SK-N-SH (cell line): ENCODE measurements at regions not wholly inside any gene's neighbourhood (a gene's known extent, or its start where the extent isn't known, plus 50 kb on each side); places are given as distances from the start of the nearest gene placed in this dataset.

Experiments
- CTCF ChIA-PET: fragments of 300-600, 350-600 bp; formaldehyde crosslinking; extraction: SDS; loops from one replicate; lab custom pipeline; 2021; lab: Yijun Ruan, JAX
- POLR2A ChIA-PET: fragments of 350-600 bp; sonication (Branson Sonifier 250); formaldehyde crosslinking; extraction: SDS; loops from one replicate; lab custom pipeline; 2020; ENCODE audit warnings: antibody characterized with exemption, inconsistent platforms; lab: Yijun Ruan, JAX
- DNase-seq: peaks from one replicate; pipeline ENCODE4 v3.0.0; 2012
- H2AFZ ChIP-seq: fragments of 200-600 bp; sonication (generic); 2 replicates; pipeline ENCODE4 v1.8.1; 2016; ENCODE audit warnings: antibody characterized with exemption, mild to moderate bottlenecking, low read depth
- H3F3A ChIP-seq: fragments of 200-600 bp; sonication (generic); replicated peaks from 2 replicates; pipeline ENCODE3; 2016; ENCODE audit warnings: antibody characterized with exemption, mild to moderate bottlenecking; ENCODE audit not compliant: insufficient read depth
- H3K27ac ChIP-seq, 2 experiments: fragments of 200-500 bp in 1 of 2; fragments of 200-600 bp in 1 of 2; sonication (Bioruptor generic) in 1 of 2; sonication (generic), shearing (Covaris generic) in 1 of 2; 2 replicates each; pipeline versions ENCODE4 v1.5.1 to v1.6.1; 2014 to 2016; ENCODE audit warnings: low read depth in 2 of 2, inconsistent platforms in 1 of 2, low read length in 1 of 2, mild to moderate bottlenecking in 1 of 2, mixed read lengths in 1 of 2
- H3K27me3 ChIP-seq: fragments of 200-600 bp; sonication (generic), shearing (Covaris generic); 2 replicates; pipeline ENCODE4 v1.6.1; 2016; ENCODE audit warnings: mixed run types; ENCODE audit not compliant: insufficient read depth
- H3K36me3 ChIP-seq, 2 experiments: fragments of 200-500 bp in 1 of 2; fragments of 200-600 bp in 1 of 2; sonication (Bioruptor generic) in 1 of 2; sonication (generic) in 1 of 2; replicated peaks in 1 of 2; 2 replicates each; pipeline versions ENCODE3 to v1.5.1; 2014 to 2016; ENCODE audit warnings: low read length in 1 of 2, mild to moderate bottlenecking in 1 of 2; ENCODE audit not compliant: insufficient read depth in 2 of 2, control insufficient read depth in 1 of 2
- H3K4me1 ChIP-seq, 2 experiments: fragments of 200-500 bp in 1 of 2; fragments of 200-600 bp in 1 of 2; sonication (Bioruptor generic) in 1 of 2; sonication (generic), shearing (Covaris generic) in 1 of 2; 2 replicates each; pipeline versions ENCODE4 v1.5.1 to v1.6.1; 2014 to 2016; ENCODE audit warnings: low read depth in 1 of 2, low read length in 1 of 2, mixed run types in 1 of 2; ENCODE audit not compliant: insufficient read depth in 2 of 2, control insufficient read depth in 1 of 2
- H3K4me2 ChIP-seq: fragments of 200-600 bp; sonication (generic), shearing (Covaris generic); 2 replicates; pipeline ENCODE4 v1.6.1; 2017; ENCODE audit warnings: mixed run types
- H3K4me3 ChIP-seq, 2 experiments: fragments of 200-500 bp in 1 of 2; fragments of 200-600 bp in 1 of 2; sonication (Bioruptor generic) in 1 of 2; sonication (generic), shearing (Covaris generic) in 1 of 2; 2 replicates each; pipeline versions ENCODE4 v1.5.1 to v1.8.1; 2014 to 2016; ENCODE audit warnings: low read depth in 2 of 2, inconsistent platforms in 1 of 2, low read length in 1 of 2, mild to moderate bottlenecking in 1 of 2, mixed read lengths in 1 of 2, moderate library complexity in 1 of 2
- H3K79me2 ChIP-seq: fragments of 200-600 bp; sonication (generic); 2 replicates; pipeline ENCODE4 v1.8.1; 2017; ENCODE audit warnings: mild to moderate bottlenecking; ENCODE audit not compliant: insufficient read depth
- H3K9ac ChIP-seq: fragments of 200-600 bp; sonication (generic); 2 replicates; pipeline ENCODE4 v1.6.1; 2017; ENCODE audit warnings: mixed run types
- H3K9me2 ChIP-seq: fragments of 200-600 bp; sonication (generic); 2 replicates; pipeline ENCODE4 v1.6.1; 2017; ENCODE audit warnings: mixed run types
- H3K9me3 ChIP-seq: fragments of 200-600 bp; sonication (generic); 2 replicates; pipeline ENCODE4 v1.6.1; 2017; ENCODE audit warnings: mixed run types, mild to moderate bottlenecking, moderate library complexity
- H4K20me1 ChIP-seq: fragments of 200-600 bp; sonication (generic); 2 replicates; pipeline ENCODE4 v1.6.1; 2017; ENCODE audit warnings: mild to moderate bottlenecking, mixed run types; ENCODE audit not compliant: insufficient read depth
- CHD2 ChIP-seq: fragments of 150-350 bp; IDR thresholded peaks from 2 replicates; pipeline ENCODE4 v1.6.1; 2018; ENCODE audit warnings: low read length; ENCODE audit not compliant: partially characterized antibody
- ELF1 ChIP-seq: IDR thresholded peaks from 2 replicates; pipeline ENCODE4 v1.4.0; 2012
- EZH2phosphoT487 ChIP-seq: fragments of 200-600 bp; sonication (generic); IDR thresholded peaks from 2 replicates; pipeline ENCODE4 v1.6.1; 2017; ENCODE audit warnings: low read depth, mixed run types, mild to moderate bottlenecking, antibody characterized with exemption, moderate library complexity, borderline replicate concordance
- FOSL2 ChIP-seq: IDR thresholded peaks from 2 replicates; pipeline ENCODE4 v1.4.0; 2012; ENCODE audit warnings: low read depth, mild to moderate bottlenecking, moderate library complexity, borderline replicate concordance
- FOXJ3 ChIP-seq: sonication (generic); formaldehyde crosslinking; IDR thresholded peaks from 2 replicates; pipeline ENCODE4 v1.5.1; 2020; ENCODE audit warnings: mild to moderate bottlenecking, missing genetic modification reagents
- FOXM1 ChIP-seq: IDR thresholded peaks from 2 replicates; pipeline ENCODE4 v1.4.0; 2012; ENCODE audit warnings: low read depth, mild to moderate bottlenecking
- GATA2 ChIP-seq: sonication (generic); formaldehyde crosslinking; IDR thresholded peaks from 2 replicates; pipeline ENCODE4 v1.5.0; 2020; ENCODE audit warnings: mild to moderate bottlenecking, missing genetic modification reagents
- JUND ChIP-seq: IDR thresholded peaks from 2 replicates; pipeline ENCODE4 v1.4.0; 2012
- MXI1 ChIP-seq: IDR thresholded peaks from 2 replicates; pipeline ENCODE4 v1.6.1; 2012; ENCODE audit warnings: mild to moderate bottlenecking, low read depth, low read length, improper control_type of control experiment
- POLR2AphosphoS5 ChIP-seq: IDR thresholded peaks from 2 replicates; pipeline ENCODE4 v1.6.1; 2012; ENCODE audit warnings: low read depth, low read length
- RAD21 ChIP-seq: IDR thresholded peaks from 2 replicates; pipeline ENCODE4 v1.6.1; 2012; ENCODE audit warnings: mild to moderate bottlenecking, low read length
- RFX5 ChIP-seq: IDR thresholded peaks from 2 replicates; pipeline ENCODE4 v1.6.1; 2012; ENCODE audit warnings: mild to moderate bottlenecking, improper control_type of control experiment, low read length
- RXRA ChIP-seq: IDR thresholded peaks from 2 replicates; pipeline ENCODE4 v1.4.0; 2012; ENCODE audit warnings: low read depth, mild to moderate bottlenecking, borderline replicate concordance
- SMC3 ChIP-seq: IDR thresholded peaks from 2 replicates; pipeline ENCODE4 v1.6.1; 2012; ENCODE audit warnings: low read depth, low read length, improper control_type of control experiment
- TAF1 ChIP-seq: IDR thresholded peaks from 2 replicates; pipeline ENCODE4 v1.6.1; 2012; ENCODE audit warnings: low read depth, mild to moderate bottlenecking, low read length, moderate library complexity, borderline replicate concordance
- YY1 ChIP-seq: IDR thresholded peaks from 2 replicates; pipeline ENCODE4 v1.4.0; 2012; ENCODE audit warnings: low read depth, mild to moderate bottlenecking
- WGBS: methylation state at CpG from one replicate; pipeline ENCODE4 v1.1.6; 2017; ENCODE audit warnings: low lambda C conversion rate; 5-methylcytosine and 5-hydroxymethylcytosine counted together
- TF ChIP-seq, protein P1 (sequence below): fragments of 150-350 bp; IDR thresholded peaks from 2 replicates; pipeline ENCODE4 v1.6.1; 2016; ENCODE audit warnings: mild to moderate bottlenecking, low read depth, low read length
- TF ChIP-seq, protein P2 (sequence below): IDR thresholded peaks from 2 replicates; pipeline ENCODE4 v1.4.0; 2012; ENCODE audit warnings: low read depth, borderline replicate concordance
- TF ChIP-seq, protein P3 (sequence below): IDR thresholded peaks from 2 replicates; pipeline ENCODE4 v1.6.1; 2012; ENCODE audit warnings: mild to moderate bottlenecking, low read depth, low read length, moderate library complexity

DNA sequence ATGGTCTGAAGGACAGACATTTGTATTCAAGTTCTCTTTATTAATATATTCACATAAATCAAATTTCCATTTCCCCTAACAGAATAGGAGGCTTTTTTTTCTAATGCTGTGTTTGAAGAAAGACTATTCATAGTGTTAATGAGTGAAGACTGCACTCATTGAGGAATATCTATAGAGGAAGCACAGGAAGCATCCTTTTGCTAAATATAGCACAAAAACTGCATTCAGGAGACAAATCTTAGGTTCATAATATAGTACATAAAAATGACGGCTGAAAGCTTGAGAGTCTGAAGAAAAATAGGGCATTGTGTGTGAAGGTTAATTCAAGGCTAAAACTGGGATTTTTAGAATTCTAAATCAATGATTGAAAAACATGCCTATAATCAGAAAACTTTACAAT lies 50.4 kb upstream of the ANKRD50 start:
- CTCF ChIA-PET: no interaction called here
- Histone ChIP-seq H3K4me2 (no peak overlapping the region), H3K9me2 (no peaks in the 10 kb centered on the region)
- no peak for TF ChIP-seq EZH2phosphoT487
- TF ChIP-seq SMC3: no peak
- TF ChIP-seq FOXJ3 (CRISPR knock-in tag): no peak
- no peak for TF ChIP-seq MXI1
- TF ChIP-seq, protein P1, sequence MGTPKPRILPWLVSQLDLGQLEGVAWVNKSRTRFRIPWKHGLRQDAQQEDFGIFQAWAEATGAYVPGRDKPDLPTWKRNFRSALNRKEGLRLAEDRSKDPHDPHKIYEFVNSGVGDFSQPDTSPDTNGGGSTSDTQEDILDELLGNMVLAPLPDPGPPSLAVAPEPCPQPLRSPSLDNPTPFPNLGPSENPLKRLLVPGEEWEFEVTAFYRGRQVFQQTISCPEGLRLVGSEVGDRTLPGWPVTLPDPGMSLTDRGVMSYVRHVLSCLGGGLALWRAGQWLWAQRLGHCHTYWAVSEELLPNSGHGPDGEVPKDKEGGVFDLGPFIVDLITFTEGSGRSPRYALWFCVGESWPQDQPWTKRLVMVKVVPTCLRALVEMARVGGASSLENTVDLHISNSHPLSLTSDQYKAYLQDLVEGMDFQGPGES: no peak
- TF ChIP-seq GATA2: no peak
- TF ChIP-seq, protein P2, sequence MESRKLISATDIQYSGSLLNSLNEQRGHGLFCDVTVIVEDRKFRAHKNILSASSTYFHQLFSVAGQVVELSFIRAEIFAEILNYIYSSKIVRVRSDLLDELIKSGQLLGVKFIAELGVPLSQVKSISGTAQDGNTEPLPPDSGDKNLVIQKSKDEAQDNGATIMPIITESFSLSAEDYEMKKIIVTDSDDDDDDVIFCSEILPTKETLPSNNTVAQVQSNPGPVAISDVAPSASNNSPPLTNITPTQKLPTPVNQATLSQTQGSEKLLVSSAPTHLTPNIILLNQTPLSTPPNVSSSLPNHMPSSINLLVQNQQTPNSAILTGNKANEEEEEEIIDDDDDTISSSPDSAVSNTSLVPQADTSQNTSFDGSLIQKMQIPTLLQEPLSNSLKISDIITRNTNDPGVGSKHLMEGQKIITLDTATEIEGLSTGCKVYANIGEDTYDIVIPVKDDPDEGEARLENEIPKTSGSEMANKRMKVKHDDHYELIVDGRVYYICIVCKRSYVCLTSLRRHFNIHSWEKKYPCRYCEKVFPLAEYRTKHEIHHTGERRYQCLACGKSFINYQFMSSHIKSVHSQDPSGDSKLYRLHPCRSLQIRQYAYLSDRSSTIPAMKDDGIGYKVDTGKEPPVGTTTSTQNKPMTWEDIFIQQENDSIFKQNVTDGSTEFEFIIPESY: no peak
- no peak for TF ChIP-seq RXRA
- no peak for TF ChIP-seq FOSL2
- no peak for TF ChIP-seq RAD21
- no peak for TF ChIP-seq YY1
- TF ChIP-seq CHD2: no peak
- TF ChIP-seq FOXM1: no peak
- TF ChIP-seq JUND: no peak
- TF ChIP-seq ELF1: no peak
- TF ChIP-seq, protein P3, sequence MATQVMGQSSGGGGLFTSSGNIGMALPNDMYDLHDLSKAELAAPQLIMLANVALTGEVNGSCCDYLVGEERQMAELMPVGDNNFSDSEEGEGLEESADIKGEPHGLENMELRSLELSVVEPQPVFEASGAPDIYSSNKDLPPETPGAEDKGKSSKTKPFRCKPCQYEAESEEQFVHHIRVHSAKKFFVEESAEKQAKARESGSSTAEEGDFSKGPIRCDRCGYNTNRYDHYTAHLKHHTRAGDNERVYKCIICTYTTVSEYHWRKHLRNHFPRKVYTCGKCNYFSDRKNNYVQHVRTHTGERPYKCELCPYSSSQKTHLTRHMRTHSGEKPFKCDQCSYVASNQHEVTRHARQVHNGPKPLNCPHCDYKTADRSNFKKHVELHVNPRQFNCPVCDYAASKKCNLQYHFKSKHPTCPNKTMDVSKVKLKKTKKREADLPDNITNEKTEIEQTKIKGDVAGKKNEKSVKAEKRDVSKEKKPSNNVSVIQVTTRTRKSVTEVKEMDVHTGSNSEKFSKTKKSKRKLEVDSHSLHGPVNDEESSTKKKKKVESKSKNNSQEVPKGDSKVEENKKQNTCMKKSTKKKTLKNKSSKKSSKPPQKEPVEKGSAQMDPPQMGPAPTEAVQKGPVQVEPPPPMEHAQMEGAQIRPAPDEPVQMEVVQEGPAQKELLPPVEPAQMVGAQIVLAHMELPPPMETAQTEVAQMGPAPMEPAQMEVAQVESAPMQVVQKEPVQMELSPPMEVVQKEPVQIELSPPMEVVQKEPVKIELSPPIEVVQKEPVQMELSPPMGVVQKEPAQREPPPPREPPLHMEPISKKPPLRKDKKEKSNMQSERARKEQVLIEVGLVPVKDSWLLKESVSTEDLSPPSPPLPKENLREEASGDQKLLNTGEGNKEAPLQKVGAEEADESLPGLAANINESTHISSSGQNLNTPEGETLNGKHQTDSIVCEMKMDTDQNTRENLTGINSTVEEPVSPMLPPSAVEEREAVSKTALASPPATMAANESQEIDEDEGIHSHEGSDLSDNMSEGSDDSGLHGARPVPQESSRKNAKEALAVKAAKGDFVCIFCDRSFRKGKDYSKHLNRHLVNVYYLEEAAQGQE: no peak
- TF ChIP-seq TAF1: no peak
- no peak for TF ChIP-seq RFX5
- TF ChIP-seq POLR2AphosphoS5: no peak
- TF ChIP-seq, all 33 proteins: peak for 0
- Histone ChIP-seq H3K27me3 (no peaks in the 10 kb centered on the region), H3F3A (no peaks in the 10 kb centered on the region), H3K36me3 (no peaks in the 10 kb centered on the region), H3K4me3 (no peak overlapping the region), H3K4me1 (no peaks in the 10 kb centered on the region), H3K9ac (no peak overlapping the region), H3K79me2 (no peaks in the 10 kb centered on the region), H3K27ac (no peak overlapping the region), H3K9me3 (no peaks in the 10 kb centered on the region), H4K20me1 (no peaks in the 10 kb centered on the region), H2AFZ (no peak overlapping the region)
- POLR2A ChIA-PET: no interaction called here
- WGBS: 89% methylated on average over 1 of the region's 1 CpG
- DNase-seq: no peak
